H1 (cell line): ENCODE measurements at regions not wholly inside any gene's neighbourhood (a gene's known extent, or its start where the extent isn't known, plus 50 kb on each side); places are given as distances from the start of the nearest gene placed in this dataset.

Experiments used
- ASH2L ChIP-seq: fragments of 200-600, 300-600 bp; sonication (generic); IDR thresholded peaks from one replicate; pipeline ENCODE4 v1.7.1; 2017; ENCODE audit warnings: low read length
- ATF3 ChIP-seq: IDR thresholded peaks from 2 replicates; pipeline ENCODE4 v1.6.1; 2011; ENCODE audit warnings: low read depth, mild to moderate bottlenecking, low read length; ENCODE audit not compliant: insufficient read depth
- CREB1 ChIP-seq: IDR thresholded peaks from 2 replicates; pipeline ENCODE4 v1.6.1; 2012; ENCODE audit warnings: inconsistent platforms
- CTCF ChIP-seq, 3 experiments: IDR thresholded peaks; 1 replicate in 2 of 3; 2 replicates in 1 of 3; pipeline versions ENCODE4 v1.5.1 to v1.6.1; 2011; ENCODE audit warnings: low read length in 3 of 3, mild to moderate bottlenecking in 3 of 3, inconsistent platforms in 2 of 3, low read depth in 1 of 3, moderate library complexity in 1 of 3; ENCODE audit not compliant: insufficient read depth in 1 of 3; ENCODE audit errors: control extremely low read depth in 1 of 3
- EP300 ChIP-seq, 2 experiments: IDR thresholded peaks; 1 replicate in 1 of 2; 2 replicates in 1 of 2; pipeline ENCODE4 v1.6.1; 2011 to 2012; ENCODE audit warnings: low read depth in 2 of 2, low read length in 2 of 2, mild to moderate bottlenecking in 2 of 2, borderline replicate concordance in 1 of 2, inconsistent platforms in 1 of 2, moderate library complexity in 1 of 2
- EZH2 ChIP-seq: fragments of 200-600 bp; sonication (generic); IDR thresholded peaks from 2 replicates; pipeline ENCODE4 v1.7.1; 2012; ENCODE audit warnings: low read depth, mild to moderate bottlenecking, moderate library complexity, low read length, inconsistent platforms; ENCODE audit not compliant: severe bottlenecking
- MAFK ChIP-seq: IDR thresholded peaks from 2 replicates; pipeline ENCODE4 v1.6.1; 2012; ENCODE audit warnings: low read depth, mild to moderate bottlenecking, improper control_type of control experiment, low read length
- MAX ChIP-seq: IDR thresholded peaks from 2 replicates; pipeline ENCODE4 v1.6.1; 2012; ENCODE audit warnings: inconsistent platforms
- POLR2A ChIP-seq, 2 experiments: IDR thresholded peaks; 1 replicate in 1 of 2; 2 replicates in 1 of 2; pipeline ENCODE4 v1.6.1; 2011; ENCODE audit warnings: low read depth in 2 of 2, low read length in 2 of 2, mild to moderate bottlenecking in 2 of 2; ENCODE audit errors: control extremely low read depth in 1 of 2
- POLR2AphosphoS5 ChIP-seq: IDR thresholded peaks from 2 replicates; pipeline ENCODE4 v1.6.1; 2011; ENCODE audit warnings: low read depth, low read length

GRCh38 chr6:164887660-164888059 is 421.7 kb downstream of the C6orf118 start:
- TF ChIP-seq POLR2A (IDR thresholded peaks at IDR 0.05; ENCODE audit: control extremely low read depth in 1 of 2, low read depth in 2 of 2, low read length in 2 of 2) (no peak), CTCF (IDR thresholded peaks at IDR 0.05; ENCODE audit: control extremely low read depth in 1 of 3, insufficient read depth in 1 of 3, low read depth in 1 of 3, low read length in 3 of 3) (no peak), EZH2 (no peak), MAFK (no peak), CREB1 (no peak), MAX (no peak), ATF3 (no peak), ASH2L (no peak), POLR2AphosphoS5 (no peak), EP300 (IDR thresholded peaks at IDR 0.05; ENCODE audit: borderline replicate concordance in 1 of 2, low read depth in 2 of 2, low read length in 2 of 2) (no peak)
